ENCODE measurements at regions not wholly inside any gene's neighbourhood (a gene's known extent, or its start where the extent isn't known, plus 50 kb on each side); places are given as distances from the start of the nearest gene placed in this dataset.

GRCh38 chr1:112783059-112783458 is 67.9 kb upstream of the PPM1J start:
- TF ChIP-seq SUZ12 (IDR thresholded peaks at IDR 0.05; ENCODE audit: extremely low read depth, insufficient read depth, insufficient read length) (no peak), ZNF274 (IDR thresholded peaks at IDR 0.05; ENCODE audit: low read depth, low read length) (no peak)
